Right lung (tissue), 2 donors: ENCODE measurements at regions not wholly inside any gene's neighbourhood (a gene's known extent, or its start where the extent isn't known, plus 50 kb on each side); places are given as distances from the start of the nearest gene placed in this dataset.
A peak's percentile ranks its signal among the peaks of the same experiment; 100 is the strongest.

Experiments
- DNase-seq, 2 donors: peaks; one replicate each; pipeline ENCODE4 v3.0.0-alpha.2; 2013

DNA sequence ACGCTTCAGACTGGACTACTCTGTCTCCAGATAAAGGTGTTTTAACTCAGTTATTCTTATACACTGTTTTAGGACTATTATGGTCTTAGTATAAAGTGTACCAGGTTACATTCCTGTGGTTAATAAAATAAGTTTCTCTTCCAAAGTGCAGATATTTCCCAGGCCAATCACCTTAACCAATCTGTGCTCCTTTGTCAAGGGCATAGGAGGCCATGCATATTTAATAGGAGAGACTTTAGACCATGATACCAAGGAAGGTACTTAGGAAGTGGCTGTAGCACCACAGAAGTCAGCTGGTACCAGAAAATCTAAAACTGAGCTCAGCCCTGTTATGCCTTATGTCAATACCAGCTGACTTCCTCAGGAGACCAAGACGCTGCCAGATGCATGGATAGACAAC, 226.5 kb upstream of the TMEM72 start:
- DNase-seq = no peak

DNA sequence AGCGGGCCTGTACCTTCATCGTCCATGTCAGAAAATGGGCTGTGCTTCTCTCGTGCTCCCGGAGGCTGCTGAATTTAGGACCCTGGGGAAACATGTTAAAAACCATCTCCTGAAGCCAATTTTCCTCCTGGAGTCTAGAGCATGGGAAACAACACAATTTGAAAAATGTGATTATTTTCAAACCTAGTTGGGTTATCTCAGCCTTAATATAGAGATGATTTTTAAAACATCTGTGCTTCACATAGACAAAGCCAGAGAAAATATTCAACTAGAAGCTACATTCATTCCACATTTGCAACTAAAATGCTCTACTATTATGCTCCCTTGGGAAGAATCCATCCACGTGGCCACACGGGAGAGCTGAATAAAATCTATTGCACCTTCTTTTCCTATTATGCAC, 225.9 kb upstream of the TMEM72 start:
- no peak for DNase-seq

DNA sequence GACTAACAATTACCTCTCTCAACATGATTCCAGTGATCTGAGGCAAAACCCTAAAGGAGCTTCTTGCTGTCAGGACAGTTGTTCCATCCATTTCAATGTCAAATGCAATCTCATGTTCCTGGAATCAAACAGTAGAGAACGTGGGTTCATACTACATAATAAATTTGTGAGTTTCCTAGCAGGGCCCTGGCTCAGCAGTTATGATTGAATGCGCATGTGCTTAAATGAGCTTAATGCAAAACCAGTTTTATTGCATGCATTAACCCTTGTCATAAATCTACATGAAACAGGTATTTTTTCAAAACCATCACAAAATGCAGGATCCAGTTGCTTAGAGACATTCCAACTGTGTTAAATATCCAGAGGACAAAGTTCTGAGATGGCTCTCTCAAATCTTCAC, 225.4 kb upstream of the TMEM72 start:
- no peak for DNase-seq

DNA sequence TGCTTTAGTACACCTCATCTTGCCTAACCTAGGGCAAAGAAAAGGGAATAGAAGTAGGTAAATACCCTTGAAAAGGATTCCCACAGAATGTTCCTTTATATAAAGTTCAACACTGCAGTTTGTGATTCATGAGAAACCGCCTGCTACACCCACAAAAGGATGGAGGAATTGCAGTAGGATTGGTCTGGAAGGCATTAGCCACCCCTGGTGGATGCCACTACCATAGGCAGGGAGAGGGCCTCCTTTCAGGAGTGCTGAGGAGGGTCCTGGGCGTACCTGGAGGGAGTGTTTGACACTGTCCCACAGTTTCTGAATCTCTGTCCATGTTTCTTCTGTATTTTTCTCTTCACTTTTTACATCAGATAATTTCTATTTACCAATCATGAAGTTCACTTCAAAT, 221.8 kb upstream of the TMEM72 start:
- no peak for DNase-seq

DNA sequence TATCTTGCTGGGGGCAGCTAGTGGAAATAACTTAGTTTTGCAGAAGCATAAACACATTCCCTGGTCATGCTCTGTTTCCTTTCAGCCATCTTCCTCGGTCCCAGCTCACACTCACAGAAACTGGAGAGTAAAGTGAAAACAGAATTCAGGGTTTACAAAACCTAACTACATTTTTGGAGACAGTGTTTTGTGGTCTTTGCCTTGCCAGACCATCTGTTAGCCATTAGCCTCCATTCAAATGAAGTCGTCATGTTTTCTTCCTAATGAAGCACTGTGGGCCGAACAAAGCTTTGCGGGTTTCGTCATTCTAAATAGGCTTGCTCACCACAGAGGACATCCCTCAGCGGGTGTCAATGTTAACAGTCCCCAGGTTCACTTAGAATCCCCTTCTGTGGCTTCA, 214.6 kb upstream of the TMEM72 start:
- DNase-seq = no peak

DNA sequence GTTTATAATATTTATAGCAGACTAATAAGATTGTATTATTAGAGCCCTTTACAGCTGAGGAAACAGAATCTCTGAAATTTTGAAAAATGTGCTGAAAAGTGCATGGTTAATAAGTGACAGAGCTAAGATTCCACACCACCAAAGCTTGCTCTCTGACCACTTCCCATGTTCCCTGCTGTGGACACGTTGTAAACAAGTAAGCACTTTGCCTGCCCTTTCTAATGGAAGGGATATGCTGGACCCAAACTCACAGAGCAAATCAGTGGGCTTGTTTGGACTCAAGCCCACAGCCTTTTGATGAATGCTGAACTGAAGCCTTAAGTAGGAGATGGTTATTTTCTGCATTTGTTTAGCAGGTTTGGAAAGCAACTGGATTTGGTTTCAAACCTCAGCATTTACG, 214.0 kb upstream of the TMEM72 start:
- no peak for DNase-seq

DNA sequence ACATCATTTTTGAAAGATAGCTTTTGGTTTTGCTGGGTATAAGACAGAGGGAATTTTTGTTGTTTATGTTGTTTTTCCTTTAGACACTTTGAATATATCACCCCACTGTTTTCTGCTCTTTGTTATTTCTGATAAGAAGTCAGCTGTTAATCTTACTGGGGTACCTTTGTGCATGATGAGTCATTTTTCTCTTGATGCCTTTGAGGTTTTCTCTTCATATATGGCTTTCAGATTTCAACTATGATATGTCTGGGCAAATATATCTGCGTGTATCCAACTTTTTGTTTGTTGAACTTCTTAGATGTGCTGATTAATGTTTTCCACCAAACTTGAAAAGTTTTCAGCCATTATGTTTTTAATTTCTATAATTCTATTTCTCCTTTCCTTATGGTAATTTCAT, 208.6 kb upstream of the TMEM72 start:
- DNase-seq = no peak

DNA sequence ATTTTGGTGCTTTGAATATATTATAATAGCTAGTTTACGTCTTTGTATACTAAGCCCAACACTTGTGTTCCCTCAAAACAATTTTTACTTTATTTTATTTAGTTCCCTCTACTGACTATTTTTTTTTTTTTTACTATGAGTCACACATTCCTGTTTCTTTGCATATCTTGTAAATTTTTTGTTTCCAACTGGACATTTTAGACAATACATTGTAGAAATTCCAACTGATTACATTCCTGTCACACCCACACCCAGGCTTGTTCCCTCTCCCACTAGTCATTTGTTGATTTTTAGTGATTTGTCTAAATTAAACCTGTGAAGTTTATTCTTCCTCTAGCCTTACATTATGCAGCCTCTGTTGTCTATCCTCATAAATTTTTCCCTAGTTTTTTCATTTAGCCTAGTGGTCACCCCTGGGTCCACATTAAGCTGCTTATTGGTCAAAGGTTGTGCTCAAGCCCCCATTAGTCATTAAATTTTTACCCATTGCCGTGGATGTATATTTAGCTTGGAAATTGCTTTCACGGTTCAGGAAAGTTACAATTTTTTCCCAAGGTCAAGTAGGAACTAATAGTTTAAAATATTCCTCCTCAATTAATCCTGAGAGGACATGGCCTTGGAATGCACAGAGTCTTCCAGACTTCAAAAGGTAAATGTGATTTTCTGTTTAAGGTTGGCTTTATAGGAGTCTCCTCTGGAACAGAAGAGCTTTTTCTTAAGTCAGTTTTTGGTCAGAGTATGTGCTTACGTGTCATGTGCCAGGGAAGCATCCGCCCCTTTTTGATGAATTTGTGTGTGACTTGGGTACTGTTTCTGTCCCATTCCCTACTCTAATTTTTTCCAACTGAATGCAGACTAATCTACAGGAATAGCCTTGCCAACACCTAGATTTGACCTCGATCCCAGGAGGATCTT, 207.6 kb upstream of the TMEM72 start:
- no peak for DNase-seq

DNA sequence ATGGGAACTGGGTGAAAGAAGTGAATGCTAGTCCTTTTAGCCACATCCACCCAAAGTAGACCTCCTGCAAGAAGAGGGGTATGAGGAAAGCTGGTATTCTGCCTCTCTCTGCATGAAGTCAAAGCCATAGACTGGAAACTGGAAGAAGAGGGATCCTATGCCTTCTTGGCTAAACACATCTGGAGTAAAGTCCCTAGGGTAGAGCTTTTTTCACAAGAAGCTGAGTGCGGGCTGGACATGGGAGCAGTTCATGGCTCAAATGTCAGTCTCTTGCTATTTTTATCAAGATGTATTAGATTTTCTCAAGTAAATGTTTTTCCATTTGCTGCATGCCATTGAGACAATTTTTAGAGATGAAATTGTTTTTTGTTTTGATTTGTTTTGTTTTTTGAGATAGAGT, 206.5 kb upstream of the TMEM72 start:
- no peak for DNase-seq

DNA sequence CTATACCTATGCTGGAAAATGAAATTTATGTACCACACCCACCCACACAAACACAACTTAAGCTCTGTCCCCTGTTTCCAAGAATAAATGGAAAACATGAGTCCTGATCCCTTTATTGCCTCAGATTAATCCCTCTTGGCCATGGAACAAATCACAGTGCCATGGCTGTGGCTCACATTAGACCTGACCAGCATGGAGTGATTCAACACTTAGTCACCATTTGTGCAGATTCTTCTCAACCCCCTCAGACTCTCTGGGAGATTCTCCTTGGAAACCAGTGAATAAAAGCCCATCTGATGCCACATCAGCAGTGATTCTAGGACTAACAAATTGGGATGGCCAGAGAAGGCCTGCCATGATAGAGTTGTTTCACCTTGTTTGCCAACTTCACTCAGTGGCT, 204.4 kb upstream of the TMEM72 start:
- DNase-seq = no peak

DNA sequence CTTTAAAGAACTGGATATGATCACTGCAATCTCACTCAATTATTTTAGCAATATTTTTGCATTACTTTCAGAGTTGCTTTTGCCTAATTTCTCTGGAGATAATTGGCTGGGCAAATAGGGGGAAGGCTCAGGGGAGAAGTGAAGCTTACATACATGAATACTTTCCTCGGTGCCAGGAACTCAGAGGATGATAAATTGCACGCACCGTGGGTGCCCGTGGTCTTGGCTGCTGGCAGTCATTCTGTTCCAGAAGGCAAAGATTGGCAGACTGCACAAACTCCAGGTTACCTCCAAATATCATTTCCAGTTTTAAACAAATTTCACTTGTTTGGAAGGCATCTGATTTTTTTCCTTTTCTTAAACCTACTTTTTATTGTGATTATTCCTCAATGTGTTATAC, 197.8 kb upstream of the TMEM72 start:
- no peak for DNase-seq

DNA sequence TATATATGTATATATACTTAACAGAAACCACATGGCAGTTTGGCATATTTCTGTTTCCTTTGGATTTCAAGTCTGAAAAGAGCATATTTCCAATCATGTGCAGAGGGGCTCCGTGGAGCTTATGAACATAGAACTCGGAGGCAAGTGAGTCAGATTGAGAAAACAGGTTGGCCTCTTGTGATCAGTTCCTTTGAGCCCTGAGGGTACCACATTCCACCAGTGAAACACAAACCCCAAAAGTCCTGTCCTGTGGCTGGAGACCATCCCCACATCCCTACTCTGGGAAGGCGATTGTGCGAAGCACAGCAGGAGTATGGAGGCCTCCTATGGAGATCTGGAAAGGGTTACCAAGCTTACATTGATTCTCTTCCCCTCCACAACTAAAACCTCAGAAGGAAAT, 196.7 kb upstream of the TMEM72 start:
- DNase-seq = no peak

DNA sequence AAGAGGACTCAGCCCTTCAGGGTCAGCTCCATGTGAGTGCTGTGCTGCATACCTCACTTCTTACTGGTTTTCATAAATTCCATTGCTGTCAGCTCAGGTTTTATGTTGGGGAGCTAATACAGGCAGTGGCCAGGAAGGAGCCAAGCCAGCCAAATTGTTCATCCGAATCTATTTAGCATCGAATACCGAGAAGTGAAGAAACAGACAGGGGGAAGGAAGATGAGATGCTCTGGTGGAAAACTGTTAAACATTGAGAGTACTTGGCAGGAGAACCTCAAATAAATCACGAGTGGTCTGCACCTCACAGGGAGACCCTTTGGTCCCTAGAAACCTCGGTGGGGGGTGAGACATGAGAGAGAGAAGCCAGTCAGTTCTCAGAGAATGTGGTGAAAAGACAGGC, 196.0 kb upstream of the TMEM72 start:
- no peak for DNase-seq

DNA sequence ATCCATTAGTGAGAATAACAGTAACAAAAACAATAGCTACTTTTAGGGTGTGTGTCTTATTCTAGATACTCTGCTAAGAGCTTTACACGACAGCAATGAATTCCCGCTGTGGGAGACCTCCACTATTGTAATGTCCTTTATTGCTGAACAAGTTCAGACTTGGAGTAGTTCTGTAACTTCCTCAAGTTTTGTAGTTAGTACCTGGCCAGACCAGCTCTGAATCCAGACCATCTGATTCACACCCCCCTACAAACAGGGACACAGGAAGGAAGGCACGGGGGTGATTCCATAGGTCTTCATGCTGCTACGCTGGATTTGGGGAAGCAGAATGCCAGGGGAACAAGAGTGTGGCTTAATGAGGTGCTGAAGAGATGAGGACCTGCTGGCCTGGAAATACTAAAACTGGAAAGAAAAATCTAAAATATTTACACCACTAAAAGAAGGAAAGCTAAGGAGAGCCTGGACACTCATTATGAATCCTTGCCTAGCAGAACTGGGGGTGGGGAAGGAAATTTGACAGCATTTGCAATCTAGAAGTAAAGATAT, 194.6 kb upstream of the TMEM72 start:
- DNase-seq = peak; percentile 11 to 16

DNA sequence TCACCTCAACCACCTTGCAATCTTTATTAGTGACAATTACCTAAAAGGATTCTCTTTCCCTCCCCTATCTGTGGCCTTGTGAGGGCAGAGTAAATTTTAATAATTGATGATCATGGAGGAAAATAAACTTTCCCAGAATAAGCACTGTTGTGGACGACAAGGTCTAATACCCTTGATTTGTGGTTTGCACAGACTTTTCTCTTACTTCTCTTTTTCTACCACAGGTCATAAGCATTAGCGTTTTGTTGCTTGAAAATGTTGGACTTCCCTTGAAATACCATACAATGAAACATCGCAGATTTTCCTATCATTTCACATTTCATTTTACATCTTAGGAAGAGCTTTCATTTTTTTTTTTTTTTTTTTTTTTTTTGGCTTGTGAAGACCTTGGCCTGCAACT, 188.1 kb upstream of the TMEM72 start:
- no peak for DNase-seq

DNA sequence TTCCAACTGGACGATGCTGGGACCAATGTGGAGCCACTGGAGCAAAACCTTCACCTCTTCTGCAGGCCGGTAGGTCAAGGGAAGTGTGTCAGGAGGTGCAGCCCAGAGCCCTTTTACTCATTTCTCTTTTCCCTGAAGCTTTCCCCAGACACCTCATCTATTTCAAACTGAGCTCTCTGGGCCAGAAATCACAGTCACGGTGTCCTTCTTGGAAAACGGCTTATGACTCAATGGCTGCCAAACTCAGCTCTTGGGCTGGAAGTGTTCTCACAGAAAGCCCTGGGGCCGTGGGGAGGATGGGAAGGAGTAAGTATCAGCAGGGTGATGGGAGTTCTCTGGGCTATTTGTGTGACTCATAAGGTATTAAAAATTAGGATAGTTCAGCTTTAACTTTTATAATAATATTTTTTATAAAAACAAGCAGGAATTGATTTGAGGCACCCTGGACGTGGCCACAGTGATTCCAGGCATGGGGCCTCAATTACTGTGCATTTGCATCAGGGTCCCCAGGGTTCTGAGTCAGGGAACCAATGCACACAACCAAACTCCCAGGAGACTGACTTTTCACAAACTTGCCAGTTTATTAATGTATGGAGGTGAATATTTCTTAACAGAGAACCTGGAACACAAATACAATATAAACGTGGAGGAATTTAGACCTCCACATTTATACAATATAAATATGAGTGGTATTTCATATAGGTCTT, 187.4 kb upstream of the TMEM72 start:
- DNase-seq = no peak

DNA sequence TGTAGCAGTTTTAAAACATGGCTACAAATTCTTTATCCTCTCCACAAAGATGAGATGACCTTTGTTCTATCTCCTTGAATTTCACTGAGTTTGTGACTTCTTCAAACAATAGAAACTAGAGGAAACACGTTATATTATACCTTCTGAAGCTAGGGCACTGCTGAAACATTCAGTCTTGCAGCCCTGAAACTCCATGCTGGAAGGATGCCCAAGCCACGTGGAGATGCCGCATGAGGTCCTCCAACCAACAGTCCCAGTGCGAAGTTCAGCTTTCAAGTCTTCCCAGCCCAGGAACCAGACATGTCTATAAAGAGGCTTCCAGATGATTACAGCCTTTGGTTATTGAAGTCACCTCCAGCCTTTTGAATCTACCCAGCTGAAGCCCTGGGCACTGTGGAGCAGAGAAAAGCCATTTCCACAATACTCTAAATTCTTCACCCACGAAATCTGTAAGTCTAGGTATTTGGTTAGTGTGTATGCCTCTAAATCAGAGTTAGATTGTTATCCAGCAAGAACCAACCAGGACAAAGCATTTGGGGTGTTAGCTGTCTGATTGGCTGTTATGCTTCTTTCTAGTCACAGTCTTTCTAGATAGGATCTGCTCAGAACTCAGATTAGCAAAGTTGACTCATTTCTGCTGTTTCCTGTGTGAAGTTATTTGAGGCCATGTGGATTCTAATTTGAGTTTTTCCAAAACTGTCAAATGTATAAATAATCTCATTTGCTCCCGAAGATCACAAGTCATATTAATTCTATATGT, 186.5 kb upstream of the TMEM72 start:
- no peak for DNase-seq

DNA sequence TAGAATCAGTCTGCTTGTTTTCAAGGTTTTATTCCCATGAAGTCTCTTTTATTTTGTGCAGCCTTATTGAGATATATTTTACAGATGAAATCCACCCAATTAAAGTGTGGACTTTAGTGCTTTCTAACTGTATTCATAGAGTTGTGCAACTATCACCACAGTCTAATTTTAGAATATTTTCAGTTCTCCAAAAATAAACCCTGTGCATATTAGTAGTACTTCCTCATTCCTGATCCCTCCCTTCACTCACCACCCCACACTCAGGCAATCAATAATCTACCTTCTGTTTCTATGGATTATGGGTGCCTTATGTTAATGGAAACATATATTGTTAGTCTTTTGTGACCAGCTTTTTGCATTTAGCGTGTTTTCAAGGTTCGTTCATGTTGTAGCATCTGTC, 185.7 kb upstream of the TMEM72 start:
- no peak for DNase-seq

DNA sequence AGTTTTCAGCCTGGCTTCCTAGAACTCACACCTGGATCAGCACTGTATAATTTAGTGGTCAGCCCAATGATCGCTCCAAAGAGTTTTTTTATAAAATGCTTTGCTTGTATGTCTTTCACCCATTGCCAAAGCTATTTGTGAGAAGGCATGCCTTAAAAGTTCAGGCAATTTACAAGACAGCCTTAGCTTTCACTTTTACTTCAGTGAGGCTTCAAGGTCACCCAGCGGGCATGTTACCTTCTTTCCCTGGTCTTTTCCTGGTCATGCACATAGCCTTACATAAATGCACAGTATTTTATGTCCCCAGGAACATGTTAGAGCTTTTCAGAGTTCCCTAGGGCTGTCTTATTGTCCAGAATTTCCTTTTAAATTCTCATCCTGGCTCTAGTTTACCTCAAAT, 179.9 kb upstream of the TMEM72 start:
- no peak for DNase-seq

DNA sequence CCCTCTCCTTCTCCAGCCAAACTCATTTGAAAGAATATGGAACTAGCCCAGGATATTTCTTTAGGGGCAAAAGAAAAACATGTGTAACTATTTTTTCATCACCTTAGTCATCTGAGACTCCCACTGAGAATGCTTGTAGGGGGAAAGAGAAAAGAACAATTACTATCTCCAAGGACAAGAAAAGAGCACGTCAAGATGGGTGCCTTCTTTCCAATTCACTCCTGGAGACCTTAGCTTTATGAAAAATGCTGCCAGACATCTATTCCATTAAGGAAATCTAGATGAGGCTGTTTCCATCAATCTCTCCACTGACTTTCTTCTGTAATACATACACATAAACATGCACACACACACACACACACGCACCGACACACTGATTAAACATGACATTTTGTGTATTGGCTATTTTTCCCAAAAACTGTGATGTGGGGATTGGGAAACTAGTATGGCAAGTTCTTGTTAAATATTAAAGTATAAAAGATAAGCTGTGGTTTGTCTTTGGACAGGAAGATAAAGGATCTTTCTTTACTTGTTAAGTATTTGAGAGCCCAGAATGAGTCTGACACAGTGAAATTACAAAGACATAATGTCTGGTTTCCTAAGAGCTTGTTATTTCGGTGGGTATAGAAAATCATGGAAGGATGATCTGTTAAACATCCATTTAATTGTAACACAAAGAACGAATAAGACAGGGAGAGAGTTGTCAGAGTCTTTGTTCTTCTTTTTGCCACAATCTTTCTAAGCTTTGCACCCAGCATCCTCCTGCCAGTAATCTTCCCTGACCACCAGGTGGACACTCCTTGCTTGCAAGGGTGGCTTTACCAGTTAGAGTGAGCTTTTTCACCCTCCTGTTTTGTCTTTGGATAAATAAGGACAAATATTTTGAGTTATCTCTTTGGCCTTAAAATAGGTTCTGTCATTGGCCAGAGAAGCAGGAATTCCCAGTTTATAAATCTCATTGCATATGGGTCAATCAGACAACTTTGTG, 177.3 kb upstream of the TMEM72 start:
- no peak for DNase-seq

DNA sequence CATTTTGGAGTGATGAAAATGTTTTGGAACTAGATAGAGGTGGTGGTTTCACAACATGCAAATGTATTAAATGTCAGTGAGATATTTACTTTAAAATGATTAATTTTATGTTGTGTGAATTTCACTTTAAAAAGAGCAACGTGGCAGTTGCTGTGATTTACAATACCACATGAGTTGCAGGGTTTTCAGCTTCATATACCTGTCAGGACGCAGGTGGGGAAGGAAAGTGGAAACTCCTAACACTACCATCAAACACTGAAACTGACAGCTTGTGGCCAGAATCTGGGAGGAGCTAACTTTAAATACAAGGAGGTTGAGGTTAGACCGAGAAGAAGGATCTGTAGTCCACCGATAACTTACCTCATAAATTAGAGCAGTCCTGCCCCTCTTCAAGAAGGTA, 168.9 kb upstream of the TMEM72 start:
- DNase-seq = no peak
